ENCODE measurements at regions not wholly inside any gene's neighbourhood (a gene's known extent, or its start where the extent isn't known, plus 50 kb on each side); places are given as distances from the start of the nearest gene placed in this dataset.

DNA sequence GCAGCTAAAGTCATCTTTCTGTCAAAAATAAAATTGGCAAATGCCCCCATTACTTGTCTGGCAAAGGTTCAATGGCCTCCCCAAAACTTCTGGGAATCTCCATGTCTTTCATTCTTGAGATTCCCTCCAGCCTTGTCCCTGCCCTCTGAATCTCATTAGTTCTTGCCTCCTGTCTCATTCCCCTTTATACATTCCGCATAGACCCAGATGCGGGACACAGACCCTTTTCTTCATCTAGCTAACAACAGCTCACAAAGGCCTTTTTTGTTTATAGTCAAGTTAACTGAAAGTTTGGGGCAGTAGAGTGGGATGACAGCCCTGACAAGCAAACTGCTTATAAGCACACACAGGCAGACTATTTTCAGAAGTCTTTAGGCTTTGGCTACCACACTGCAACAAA, 306.1 kb upstream of the FAM241A start (continued):
- no peak for TF ChIP-seq GABPA (IDR thresholded peaks at IDR 0.05 in 1 of 2, conservative IDR thresholded peaks at IDR 0.05 in 1 of 2)

DNA sequence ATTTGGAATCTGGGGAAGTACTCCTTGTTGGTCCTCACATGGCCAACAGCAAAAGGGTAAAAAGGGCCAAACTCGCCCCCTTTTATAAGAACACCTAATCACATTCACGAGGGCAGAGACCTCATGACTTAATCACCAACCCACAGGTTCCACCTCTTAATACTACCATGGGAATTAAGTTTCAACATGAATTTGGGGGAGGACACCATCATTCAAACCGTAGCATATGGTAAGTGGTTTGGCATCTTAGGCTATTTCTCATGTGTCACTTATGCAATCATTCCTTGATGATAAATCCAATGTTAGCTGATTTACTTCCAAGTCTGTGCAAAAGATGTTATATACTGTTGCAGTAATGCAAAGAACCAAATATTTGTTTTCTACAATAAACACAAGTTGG, 302.9 kb upstream of the FAM241A start:
- Histone ChIP-seq H3K27me3 (ENCODE audit: control insufficient read depth in 4 of 4, insufficient read depth in 4 of 4, low read length in 3 of 4) (no peaks in the 10 kb centered on the region), H3K9ac (ENCODE audit: low read depth in 1 of 2, low read length in 2 of 2) (no peak overlapping the region), H3K4me1 (ENCODE audit: control insufficient read depth in 4 of 4, insufficient read depth in 4 of 4, low read length in 3 of 4) (no peaks in the 10 kb centered on the region), H3K9me3 (ENCODE audit: control insufficient read depth in 4 of 4, low read length in 3 of 4) (peaks cover 0 to 2% (median under 1%) of the 10 kb centered on the region in 4 donors), H3K36me3 (ENCODE audit: control insufficient read depth in 4 of 4, insufficient read depth in 3 of 4, low read depth in 1 of 4, low read length in 3 of 4) (no peaks in the 10 kb centered on the region), H3K4me3 (ENCODE audit: low read depth in 1 of 3, low read length in 3 of 3) (no peak overlapping the region), H3K27ac (ENCODE audit: low read depth in 1 of 2, low read length in 2 of 2) (no peak overlapping the region)
- no peak for DNase-seq (ENCODE audit: low spot score)
- 76% methylated on average over 3 of the region's 3 CpGs for WGBS
- TF ChIP-seq, protein P1, sequence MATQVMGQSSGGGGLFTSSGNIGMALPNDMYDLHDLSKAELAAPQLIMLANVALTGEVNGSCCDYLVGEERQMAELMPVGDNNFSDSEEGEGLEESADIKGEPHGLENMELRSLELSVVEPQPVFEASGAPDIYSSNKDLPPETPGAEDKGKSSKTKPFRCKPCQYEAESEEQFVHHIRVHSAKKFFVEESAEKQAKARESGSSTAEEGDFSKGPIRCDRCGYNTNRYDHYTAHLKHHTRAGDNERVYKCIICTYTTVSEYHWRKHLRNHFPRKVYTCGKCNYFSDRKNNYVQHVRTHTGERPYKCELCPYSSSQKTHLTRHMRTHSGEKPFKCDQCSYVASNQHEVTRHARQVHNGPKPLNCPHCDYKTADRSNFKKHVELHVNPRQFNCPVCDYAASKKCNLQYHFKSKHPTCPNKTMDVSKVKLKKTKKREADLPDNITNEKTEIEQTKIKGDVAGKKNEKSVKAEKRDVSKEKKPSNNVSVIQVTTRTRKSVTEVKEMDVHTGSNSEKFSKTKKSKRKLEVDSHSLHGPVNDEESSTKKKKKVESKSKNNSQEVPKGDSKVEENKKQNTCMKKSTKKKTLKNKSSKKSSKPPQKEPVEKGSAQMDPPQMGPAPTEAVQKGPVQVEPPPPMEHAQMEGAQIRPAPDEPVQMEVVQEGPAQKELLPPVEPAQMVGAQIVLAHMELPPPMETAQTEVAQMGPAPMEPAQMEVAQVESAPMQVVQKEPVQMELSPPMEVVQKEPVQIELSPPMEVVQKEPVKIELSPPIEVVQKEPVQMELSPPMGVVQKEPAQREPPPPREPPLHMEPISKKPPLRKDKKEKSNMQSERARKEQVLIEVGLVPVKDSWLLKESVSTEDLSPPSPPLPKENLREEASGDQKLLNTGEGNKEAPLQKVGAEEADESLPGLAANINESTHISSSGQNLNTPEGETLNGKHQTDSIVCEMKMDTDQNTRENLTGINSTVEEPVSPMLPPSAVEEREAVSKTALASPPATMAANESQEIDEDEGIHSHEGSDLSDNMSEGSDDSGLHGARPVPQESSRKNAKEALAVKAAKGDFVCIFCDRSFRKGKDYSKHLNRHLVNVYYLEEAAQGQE (IDR thresholded peaks at IDR 0.05), result no peak
- TF ChIP-seq FOXA2 (IDR thresholded peaks at IDR 0.05) (no peak), YY1 (IDR thresholded peaks at IDR 0.05) (no peak), JUND (IDR thresholded peaks at IDR 0.05) (no peak), SP1 (IDR thresholded peaks at IDR 0.05) (no peak), RAD21 (IDR thresholded peaks at IDR 0.05) (no peak), RXRA (IDR thresholded peaks at IDR 0.05) (no peak), FOXA1 (IDR thresholded peaks at IDR 0.05) (no peak), GABPA (IDR thresholded peaks at IDR 0.05 in 1 of 2, conservative IDR thresholded peaks at IDR 0.05 in 1 of 2) (no peak), HNF4G (IDR thresholded peaks at IDR 0.05) (no peak)
- TF ChIP-seq, protein P2, sequence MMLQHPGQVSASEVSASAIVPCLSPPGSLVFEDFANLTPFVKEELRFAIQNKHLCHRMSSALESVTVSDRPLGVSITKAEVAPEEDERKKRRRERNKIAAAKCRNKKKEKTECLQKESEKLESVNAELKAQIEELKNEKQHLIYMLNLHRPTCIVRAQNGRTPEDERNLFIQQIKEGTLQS (IDR thresholded peaks at IDR 0.05), result no peak
- TF ChIP-seq, protein P3, sequence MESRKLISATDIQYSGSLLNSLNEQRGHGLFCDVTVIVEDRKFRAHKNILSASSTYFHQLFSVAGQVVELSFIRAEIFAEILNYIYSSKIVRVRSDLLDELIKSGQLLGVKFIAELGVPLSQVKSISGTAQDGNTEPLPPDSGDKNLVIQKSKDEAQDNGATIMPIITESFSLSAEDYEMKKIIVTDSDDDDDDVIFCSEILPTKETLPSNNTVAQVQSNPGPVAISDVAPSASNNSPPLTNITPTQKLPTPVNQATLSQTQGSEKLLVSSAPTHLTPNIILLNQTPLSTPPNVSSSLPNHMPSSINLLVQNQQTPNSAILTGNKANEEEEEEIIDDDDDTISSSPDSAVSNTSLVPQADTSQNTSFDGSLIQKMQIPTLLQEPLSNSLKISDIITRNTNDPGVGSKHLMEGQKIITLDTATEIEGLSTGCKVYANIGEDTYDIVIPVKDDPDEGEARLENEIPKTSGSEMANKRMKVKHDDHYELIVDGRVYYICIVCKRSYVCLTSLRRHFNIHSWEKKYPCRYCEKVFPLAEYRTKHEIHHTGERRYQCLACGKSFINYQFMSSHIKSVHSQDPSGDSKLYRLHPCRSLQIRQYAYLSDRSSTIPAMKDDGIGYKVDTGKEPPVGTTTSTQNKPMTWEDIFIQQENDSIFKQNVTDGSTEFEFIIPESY (IDR thresholded peaks at IDR 0.05), result no peak

DNA sequence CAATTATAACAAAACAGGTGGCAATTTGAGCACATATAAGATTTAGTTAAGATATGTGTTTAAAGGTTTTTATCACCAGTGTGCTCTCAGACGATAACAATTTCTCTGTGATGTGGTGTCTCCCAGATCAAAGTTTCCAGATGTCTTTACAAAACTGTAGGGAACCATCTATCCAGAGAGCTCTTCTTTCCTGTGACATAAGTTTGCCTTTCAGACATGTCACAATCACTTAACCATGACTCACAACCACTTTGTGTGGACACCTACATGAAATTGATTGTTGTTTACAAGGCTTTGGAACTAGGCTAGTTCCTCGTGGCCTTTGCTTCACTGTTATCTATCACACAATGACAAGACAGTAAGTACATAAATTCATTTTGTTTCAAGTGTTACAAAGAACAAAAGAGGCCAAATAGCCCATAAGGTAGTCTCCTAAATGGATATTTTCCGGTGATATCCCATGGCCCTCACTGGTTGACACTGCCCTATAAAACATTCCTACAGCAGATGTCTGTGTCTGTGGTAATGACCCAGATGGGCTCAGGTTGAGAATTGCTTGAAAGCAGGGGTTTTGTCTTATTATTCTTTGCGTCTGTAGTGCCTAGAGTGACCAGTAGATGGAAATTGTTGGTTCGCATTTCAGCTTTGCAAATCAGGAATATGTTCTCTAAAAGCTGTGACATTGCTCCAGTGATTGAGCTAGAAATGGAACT, 297.8 kb upstream of the FAM241A start:
- Histone ChIP-seq H3K27ac (ENCODE audit: low read depth in 1 of 2, low read length in 2 of 2) (no peak overlapping the region), H3K9me3 (ENCODE audit: control insufficient read depth in 4 of 4, low read length in 3 of 4) (peaks cover 0 to 2% (median 0%) of the 10 kb centered on the region in 4 donors), H3K36me3 (ENCODE audit: control insufficient read depth in 4 of 4, insufficient read depth in 3 of 4, low read depth in 1 of 4, low read length in 3 of 4) (no peaks in the 10 kb centered on the region), H3K4me1 (ENCODE audit: control insufficient read depth in 4 of 4, insufficient read depth in 4 of 4, low read length in 3 of 4) (no peaks in the 10 kb centered on the region), H3K27me3 (ENCODE audit: control insufficient read depth in 4 of 4, insufficient read depth in 4 of 4, low read length in 3 of 4) (no peaks in the 10 kb centered on the region), H3K4me3 (ENCODE audit: low read depth in 1 of 3, low read length in 3 of 3) (no peak overlapping the region), H3K9ac (ENCODE audit: low read depth in 1 of 2, low read length in 2 of 2) (no peak overlapping the region)
- DNase-seq (ENCODE audit: low spot score), result no peak
- 69% methylated on average over 5 of the region's 5 CpGs for WGBS
- TF ChIP-seq NR2F2 (IDR thresholded peaks at IDR 0.05) (no peak), RAD21 (IDR thresholded peaks at IDR 0.05) (no peak), SP1 (IDR thresholded peaks at IDR 0.05) (no peak), TAF1 (conservative IDR thresholded peaks at IDR 0.05) (no peak), YY1 (IDR thresholded peaks at IDR 0.05) (no peak), HNF4A (conservative IDR thresholded peaks at IDR 0.05) (no peak), HNF4G (IDR thresholded peaks at IDR 0.05) (no peak), EGR1 (IDR thresholded peaks at IDR 0.05; ENCODE audit: low read depth in 2 of 2) (no peak), JUND (IDR thresholded peaks at IDR 0.05) (no peak)
- TF ChIP-seq, protein P1 (IDR thresholded peaks at IDR 0.05), result no peak
- TF ChIP-seq, protein P3 (IDR thresholded peaks at IDR 0.05), result no peak

Measured in liver (tissue), 7 donors.